Fibroblast of skin of left quadriceps (primary cell): ENCODE measurements at regions not wholly inside any gene's neighbourhood (a gene's known extent, or its start where the extent isn't known, plus 50 kb on each side); places are given as distances from the start of the nearest gene placed in this dataset.
"Not testable (repeated sequence)": the region's sequence is repeated elsewhere in the genome, so short reads cannot be mapped to it uniquely, and the experiment has no call there.

Experiments used
- DNase-seq, 2 experiments: peaks; one replicate each; pipeline ENCODE4 v3.0.0-alpha.2; 2013; ENCODE audit warnings: low read depth in 2 of 2

DNA sequence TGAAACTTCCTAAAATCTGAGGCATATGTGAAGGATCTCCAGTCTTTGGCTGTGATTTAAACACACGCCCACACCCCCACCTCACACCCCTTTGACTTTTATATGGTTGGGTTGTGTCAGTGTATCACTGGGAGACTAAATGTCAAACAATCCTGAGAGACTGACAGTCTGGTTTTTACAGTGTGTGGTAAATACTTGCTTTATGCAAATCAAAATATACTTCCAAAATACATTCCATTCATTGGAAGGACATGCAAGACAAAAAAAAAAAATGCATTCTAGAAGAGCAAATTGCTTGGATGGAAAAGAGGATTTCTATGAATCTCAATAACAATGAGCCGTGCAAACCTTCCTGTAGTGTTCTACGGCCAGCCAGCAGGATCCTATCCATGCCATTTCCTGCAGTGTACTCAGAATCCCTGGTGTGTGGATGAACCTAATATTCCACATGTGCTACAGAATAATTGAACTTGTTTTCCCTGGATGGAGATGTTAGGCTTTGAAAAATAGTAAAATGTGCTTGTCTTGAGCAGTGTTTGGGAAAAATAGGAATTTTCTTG is 602.1 kb upstream of the GOT2 start:
- no peak for DNase-seq

DNA sequence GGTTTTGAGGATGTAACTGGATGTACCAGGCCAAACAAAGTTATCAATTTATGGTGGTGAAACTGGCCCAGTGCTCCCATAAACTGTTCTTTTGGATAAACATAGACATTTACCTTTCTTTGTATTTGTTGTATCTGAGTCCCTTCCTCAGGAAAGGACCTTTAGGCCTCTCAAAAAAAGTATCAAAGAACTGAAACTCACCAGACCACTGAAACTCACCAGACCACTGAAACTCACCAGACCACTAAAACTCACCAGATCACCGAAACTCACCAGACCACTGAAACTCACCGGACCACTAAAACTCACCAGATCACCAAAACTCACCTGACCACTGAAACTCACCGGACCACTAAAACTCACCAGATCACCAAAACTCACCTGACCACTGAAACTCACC is 597.6 kb upstream of the GOT2 start:
- not testable (repeated sequence) for DNase-seq

DNA sequence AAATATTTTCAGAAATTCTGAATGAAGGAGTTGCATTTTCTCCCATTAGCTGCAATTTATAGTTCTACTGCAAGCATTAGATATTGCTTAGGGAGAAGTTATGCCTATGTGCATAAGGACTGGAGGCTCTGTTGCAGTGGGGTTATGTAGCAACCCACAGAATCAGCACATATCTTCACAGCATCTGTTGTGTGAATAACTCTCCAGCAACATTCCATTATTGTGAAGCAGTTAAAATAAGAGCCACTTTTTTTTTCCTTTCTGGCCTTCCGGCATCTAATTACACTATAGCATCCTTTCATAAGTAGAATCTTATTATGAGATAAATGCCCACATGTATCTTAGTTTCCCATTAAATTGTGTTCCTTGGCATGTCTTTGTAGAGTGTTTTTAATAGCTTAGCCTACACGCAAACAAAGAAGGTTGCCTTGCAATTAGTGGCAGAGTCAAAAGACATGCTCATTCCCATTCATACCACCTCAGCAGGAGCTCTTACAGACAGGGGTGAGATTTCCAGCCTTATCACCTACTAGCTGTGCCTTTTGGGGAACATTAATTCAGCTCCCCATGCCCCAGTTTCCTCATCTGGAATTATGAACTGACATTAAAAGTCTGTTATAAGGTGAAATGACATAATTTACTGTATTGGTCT is 596.0 kb upstream of the GOT2 start:
- DNase-seq: peak; percentile 31 to 34

DNA sequence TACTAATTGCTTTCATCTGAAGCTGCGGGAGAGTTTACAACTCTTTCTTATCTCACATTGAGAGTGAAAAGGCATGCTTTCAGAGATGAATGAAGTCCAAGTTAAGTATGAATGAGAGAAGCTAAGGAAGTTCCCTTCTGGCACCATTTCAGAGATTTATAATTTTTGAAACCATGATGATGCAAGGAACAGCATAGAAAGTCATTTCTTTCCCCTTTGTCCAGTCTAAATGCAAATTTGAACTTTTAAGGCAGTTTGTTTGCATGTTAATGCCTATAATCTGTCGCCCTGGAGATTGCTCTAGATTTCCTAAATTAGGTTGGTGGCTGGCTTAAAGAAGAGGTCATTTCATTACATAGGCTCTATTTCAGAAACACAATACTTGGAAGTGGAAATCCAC is 594.8 kb upstream of the GOT2 start:
- DNase-seq: no peak

DNA sequence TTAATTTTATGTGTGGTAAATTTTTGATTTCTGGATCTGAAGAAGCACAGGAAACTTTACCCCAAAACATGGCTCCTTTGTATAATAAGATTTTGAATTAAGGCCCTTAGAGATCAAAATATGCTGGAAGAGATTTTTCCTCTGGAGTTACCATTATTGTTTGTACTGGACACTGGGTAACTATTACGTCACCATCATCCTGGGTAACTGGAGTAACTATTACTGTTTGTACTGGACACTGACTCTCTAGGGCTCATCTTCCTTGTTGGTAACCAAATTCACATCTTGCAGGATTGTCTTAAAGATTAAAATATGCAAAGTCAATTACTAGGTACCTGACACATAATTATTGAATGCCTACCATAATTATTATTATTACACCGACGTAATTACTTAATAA is 593.8 kb upstream of the GOT2 start:
- no peak for DNase-seq

DNA sequence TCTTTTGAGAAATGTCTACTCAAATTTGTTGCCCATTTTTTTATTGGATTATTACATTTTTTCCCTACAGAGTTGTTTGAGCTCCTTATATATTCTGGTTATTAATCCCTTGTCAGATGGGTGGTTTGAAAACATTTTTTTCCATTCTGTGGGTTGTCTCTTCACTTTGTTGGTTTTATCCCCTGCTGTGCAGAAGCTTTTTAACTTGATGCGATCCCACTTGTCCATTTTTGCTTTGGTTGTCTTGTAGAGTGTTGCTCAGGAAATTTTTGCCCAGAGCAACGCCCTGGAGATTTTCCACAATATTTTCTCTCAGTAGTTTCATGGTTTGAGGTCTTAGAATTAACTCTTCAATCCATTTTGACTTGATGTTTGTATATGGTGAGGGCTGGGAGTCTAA is 592.8 kb upstream of the GOT2 start:
- DNase-seq: no peak

DNA sequence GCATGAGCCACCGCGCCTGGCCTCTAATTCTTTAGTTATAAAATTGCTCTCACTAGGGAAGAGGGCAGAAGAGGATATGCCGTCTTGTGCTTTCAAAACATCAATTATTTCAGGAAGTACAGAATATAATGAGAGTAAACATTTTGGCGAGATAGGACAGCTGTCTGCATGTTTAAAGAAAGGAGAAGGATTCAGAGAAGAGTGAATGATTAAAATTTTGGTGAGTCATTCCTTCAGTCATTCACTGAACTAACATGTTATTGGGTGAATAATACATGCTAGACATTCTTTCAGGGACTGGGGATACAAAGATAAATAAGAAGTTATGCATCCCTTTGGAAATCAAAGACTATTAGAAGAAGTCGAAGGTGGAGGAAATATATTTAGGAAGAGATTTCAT is 590.3 kb upstream of the GOT2 start:
- DNase-seq: no peak

DNA sequence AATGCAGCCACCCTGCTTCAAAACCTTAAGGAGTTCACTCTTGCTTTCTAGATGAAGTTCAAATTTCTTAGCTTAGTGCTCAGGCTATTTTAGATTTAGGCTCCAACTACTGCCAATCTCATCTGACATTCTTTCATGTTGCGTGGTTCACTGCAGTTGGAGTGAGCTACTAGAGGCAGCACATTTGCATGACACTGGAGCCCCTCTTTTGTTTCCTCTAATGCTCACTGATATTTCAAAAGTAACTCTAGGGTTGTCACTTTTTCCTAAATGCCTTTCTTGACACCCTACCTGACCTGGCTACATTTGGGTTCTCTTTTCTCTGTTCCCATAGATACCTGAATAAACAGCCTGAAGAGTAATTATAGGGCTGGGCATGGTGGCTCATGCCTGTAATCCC is 586.5 kb upstream of the GOT2 start:
- no peak for DNase-seq

DNA sequence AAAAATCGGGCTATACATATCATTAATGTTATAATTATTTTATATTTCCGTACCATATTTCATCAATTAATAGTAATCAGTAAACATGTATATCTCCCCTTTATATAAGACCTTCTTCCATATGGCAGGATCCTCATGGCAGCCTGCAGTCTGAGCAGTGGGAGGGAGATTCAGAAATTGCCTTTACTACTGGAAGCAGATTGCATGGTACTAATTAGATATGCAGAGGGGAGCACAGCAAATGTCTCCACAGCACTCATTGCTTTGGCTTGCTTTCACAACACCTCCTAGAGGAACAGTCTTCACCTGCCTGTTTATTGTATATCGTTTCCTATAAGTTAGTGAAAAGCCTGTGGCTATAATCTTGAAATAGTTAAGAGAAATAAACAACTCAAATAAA is 585.8 kb upstream of the GOT2 start:
- DNase-seq: no peak

DNA sequence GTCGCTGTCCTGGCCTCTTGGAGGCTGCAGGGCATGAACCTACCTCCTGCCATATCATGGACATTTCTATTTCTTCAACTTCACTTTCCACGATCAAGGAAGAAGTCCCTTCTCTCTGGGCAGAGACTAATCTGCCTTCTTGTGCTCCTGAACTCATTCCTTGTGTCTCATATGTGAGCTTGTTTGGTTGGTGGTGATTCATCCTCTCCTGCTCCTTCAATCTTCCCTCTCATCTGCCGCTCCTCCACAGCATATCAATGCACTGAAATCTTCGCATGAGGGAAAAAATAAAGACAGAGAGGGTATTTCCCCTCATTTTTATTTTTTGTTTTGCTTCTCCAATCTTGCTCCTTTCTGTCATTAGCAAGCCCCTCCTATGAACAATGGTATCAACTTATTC is 571.7 kb upstream of the GOT2 start:
- no peak for DNase-seq

DNA sequence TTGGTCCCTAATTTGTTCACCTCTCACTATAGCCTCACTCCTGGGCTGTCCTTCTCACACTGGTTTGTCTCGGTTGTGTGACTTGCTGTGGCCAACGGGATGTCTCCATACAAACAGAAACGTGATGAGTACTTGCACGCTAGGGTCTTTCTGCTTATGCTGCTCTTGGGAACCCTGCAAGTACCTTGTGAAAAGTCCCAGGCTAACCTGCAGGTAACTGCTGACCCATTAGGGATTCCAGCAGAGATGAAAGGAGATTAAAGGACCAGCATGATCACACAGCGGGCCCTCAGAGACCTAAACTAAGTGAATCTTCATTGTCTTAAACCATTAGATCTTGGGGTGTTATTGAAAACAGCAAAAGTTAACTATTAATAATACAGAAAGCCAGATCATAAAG is 562.8 kb upstream of the GOT2 start:
- no peak for DNase-seq

DNA sequence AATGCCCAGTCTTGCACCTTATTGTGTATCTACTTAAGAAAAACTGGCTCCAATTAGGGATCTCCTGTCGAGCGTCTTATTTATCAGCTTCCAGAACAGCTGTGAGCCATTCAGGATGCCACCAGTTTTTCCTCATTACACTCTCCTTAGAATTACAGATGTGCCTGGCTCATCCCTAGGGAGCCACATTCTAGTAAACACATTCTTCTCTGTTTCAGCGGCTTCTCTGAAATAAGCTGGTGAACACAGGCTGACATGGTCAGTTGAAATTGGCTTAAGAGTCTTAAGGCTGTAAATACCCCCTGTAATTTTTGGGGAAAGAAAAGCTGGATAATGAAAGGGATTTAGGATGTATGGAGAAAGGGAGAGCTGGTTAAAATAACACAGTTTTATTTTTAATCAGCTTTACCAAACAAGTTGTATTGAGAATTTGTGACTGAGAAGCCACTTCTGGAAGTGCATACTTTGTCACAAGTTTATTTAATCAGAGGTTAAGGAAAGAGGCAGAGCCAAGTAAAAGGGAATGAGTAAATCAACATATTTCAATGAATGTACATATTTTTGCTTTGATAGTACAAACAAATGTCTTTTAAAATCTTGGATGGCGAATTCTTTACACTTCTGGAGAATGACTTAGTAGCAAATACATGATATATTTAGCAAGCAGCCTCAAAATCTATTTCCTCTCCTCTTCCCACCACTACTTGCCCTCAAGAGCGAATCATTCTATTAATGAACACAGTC is 562.0 kb upstream of the GOT2 start:
- no peak for DNase-seq

DNA sequence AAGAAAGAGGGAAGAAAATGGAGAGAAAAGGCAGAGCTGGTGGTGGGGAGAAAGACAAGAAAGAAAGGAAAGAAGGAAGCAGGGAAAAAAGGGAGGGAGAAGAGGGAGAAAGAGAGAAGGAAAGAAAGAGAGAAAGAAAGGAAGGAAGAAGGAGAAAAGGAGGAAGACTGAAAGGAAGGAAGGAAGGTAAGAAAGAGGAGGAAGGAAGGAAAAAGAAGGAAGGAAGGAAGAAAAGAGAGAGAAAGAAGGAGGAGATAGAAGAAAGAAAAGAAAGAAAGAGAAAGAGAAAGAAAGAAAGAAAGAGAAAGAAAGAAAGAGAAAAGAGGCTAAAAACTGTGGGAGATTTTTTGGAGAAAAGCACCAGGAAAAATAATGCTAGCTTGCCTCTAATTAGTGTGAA is 561.4 kb upstream of the GOT2 start:
- DNase-seq: no peak

DNA sequence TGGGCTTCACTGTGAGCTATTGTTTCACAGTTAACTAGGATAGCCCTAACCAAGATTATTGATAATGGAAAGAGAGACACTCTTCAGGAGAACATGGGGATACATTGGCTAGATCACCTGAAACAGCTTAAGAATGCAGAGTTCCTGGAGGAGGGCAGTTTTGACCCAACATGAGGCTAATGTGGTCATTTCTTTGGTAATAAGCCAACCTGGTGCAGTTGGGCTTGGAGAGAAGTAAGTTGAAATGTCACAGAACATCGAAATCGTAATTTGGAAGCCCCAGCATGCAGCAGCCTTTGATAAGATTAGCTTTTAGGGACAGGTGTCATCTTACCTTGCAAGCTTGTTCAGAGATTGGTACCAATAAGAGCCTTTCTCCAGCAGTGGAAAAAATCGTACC is 556.6 kb upstream of the GOT2 start:
- no peak for DNase-seq

DNA sequence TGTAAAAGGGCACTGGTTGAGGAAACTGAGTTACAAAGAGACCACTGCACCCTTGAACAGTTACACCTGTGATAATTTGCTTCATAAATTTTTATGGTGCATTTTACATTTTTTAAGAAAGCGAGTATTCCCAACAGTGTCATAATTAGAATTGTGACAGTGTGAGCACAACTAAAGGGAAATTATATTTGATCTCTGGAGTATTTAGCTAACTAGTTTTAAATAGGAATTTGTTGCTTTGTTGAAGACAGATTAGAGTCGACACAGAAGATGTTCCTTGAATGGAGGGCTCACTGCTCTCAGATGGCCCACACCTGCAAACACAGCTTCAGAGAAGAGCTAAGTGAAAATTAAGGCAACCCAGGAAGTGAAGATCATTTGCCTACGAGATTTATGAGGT is 555.0 kb upstream of the GOT2 start:
- DNase-seq: no peak

DNA sequence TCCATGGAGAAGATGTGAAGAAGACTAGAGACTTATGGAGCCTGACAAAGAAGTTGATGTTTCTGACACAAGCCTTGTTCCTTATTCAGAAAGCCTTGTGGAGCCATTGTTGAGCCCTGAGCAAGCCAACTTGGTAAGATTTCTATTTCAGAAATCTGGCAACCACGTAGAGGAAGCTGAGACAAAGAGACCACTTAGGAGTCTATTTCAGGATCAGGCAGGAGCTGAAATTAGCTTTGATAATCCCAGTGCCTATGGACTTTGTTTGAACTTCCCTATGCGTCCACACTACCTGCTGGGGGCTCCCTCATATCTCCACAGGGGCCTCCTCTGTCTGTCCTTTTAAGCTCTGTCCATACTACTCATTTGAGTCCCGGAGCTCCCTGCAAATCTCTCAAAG is 540.0 kb upstream of the GOT2 start:
- DNase-seq: no peak

DNA sequence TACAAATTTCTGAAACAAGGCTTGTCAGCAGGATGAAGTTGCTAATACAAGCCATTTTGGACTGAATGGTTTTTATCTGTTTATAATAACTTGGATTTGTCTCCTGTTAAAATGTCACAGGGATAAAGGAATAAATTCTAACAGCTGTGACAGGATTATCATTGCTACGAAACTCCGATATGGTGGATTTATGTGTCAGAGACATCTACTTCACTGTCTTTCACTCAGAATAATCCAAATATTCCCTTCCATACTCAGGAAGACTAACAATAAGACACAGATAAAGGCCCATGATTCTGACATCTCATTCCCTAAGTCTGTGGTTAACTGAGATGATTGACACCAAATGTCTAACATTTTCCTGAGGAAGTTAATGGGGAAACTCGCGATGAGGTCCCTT is 529.8 kb upstream of the GOT2 start:
- DNase-seq: no peak

DNA sequence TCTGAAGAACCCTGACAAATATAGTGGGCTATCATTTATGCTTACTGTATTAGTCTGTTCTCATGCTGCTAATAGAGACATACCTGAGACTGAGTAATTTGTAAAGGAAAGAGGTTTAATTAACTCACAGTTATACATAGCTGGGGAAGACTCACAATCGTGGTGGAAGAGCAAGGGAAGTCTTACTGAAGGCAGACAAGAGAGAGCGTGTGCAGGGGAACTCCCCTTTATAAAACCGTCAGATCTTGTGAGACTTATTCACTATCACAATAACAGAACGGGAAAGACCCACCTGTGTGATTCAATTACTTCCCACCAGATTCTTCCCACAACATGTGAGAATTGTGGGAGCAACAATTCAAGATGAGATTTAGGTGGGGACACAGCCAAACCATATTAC is 526.8 kb upstream of the GOT2 start:
- no peak for DNase-seq

DNA sequence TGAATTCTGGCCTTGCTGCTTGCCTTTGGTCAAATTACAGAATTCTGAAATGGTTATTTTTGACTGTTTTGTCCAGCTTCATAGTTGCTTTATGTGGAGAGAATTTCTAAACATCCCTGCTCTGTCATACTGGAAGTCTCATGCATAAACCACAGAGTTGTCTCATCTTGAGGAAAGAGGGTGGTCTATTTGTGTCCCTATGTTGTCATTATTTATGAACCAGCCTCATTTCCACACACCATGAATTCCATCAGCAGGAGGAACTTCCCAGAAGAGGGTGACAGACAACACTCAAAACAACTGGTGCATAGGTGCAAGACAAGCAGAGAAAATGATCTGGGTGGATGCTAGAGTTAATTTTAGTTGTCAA is 525.8 kb upstream of the GOT2 start:
- no peak for DNase-seq

DNA sequence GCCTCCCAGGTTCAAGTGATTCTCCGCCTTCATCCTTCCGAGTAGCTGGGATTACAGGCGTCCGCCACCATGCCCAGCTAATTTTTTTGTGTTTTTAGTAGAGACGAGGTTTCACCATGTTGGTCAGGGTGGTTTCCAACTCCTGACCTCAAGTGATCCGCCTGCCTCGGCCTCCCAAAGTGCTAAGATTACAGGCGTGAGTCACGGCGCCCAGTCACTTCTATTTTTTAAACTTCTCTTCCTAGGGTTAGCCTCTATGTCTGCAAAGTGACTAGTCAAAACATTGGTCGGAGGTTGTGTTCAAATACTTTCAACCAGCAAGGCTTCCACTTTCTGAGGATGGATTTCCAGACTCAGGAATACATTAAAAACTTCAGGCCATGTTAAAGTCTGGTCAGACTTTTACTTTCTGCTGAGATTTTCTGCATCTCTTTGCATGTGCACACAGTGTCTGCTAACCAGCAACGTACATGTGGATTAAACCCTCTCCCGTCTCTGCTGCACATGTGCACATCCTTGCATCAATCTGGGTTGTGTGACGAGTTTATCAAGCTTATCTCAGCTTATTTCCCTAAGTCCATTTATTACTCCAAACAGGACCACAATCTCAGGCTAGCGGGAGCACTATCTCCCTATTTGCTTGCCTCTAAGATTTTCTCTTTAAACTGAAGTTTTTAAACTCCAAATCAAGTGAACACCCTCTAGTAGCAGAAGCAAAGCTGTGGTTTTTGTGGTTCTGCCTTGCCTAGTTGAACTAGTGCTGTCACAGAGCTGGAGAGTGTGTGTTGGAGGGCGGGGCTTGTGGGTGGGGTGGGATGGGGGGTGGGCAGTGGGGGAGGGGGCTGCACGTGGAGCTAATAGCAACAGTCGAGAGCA is 525.2 kb upstream of the GOT2 start:
- peak; percentile 1 to 4 for DNase-seq

DNA sequence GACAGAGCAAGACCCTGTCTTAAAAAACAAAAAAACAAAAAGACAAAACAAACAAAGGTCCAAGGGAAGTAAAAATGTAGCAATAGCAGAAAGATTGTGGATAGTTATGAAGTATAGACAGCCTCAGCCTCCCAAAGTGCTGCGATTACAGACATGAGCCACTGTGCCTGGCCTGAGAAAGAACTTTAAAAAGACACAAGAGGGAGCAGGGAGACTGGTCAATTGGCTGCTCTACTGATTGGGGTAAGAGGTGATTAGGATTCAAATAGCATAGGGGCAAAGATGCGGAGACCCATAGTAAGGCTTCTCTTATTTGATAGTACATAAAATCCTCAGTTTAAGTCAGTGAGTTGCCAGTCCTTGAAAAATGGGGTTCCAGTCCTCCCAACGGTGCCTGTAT is 518.2 kb upstream of the GOT2 start:
- no peak for DNase-seq

DNA sequence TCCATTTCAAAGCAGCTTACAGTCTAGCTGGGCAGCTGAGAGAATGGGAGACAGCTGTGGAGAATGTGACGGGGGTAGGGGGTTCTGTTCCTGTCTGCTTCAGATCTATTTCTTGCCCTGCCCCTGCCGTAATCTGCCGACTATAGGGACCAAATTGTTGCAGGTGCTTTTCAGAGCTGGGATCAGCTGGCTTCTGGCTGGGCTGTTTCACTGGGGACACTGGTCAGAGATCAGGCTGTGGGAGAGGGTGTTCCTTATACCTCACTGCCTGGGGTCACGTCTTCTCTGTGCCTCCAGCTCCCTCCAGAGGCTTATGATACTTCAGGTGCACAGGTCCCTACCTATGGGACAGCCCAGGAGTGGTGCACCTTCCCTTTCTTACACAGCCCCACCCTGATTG is 514.9 kb upstream of the GOT2 start:
- DNase-seq: no peak

DNA sequence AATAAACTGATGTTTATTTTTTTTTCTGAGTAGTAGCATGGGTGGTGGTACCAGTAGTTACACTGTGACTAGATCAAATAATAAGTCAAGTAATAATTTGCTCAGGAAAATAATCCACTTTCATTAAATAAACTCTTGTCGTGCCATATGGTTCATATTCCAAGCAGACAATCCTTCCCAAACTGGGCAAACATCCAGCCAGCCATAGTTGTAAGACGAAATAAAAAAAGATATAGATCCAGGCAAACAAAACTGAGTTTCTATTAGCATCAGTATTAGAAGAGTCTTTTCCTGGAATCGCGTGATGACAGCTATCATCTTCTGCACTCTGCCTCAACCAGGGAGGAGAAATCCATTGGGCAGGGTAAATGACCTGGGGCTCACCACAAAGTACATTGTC is 508.4 kb upstream of the GOT2 start:
- peak; percentile 3 to 4 for DNase-seq
